WTC11 (cell line): ENCODE measurements at regions not wholly inside any gene's neighbourhood (a gene's known extent, or its start where the extent isn't known, plus 50 kb on each side); places are given as distances from the start of the nearest gene placed in this dataset.

ENCODE experiments used
- ATAC-seq: fragments of 200-7000 bp; cut with Tn5 transposase; 2 replicates; pipeline ENCODE4 v1.10.0; 2021; ENCODE audit warnings: mild to moderate bottlenecking, moderate library complexity
- CTCF ChIA-PET: fragments of 300-600 bp; sonication (Branson Sonifier 250); formaldehyde crosslinking; loops from one replicate; lab custom pipeline; 2021; ENCODE audit warnings: antibody characterized with exemption; lab: Charles Lee
- POLR2A ChIA-PET: fragments of 350-600 bp; sonication (Branson Sonifier 250); formaldehyde crosslinking; loops from one replicate; lab custom pipeline; 2021; ENCODE audit warnings: antibody characterized with exemption; lab: Charles Lee
- DNase-seq: peaks from one replicate; pipeline ENCODE4 v3.0.0; 2021; ENCODE audit warnings: low spot score
- H3K27ac Mint-ChIP-seq: 2 replicates; pipeline ENCODE4 v1.8.0; 2021; ENCODE audit warnings: mixed read lengths
- H3K27me3 Mint-ChIP-seq: 2 replicates; pipeline ENCODE4 v1.8.0; 2021; ENCODE audit warnings: low read depth, mild to moderate bottlenecking, moderate library complexity, mixed read lengths
- H3K36me3 Mint-ChIP-seq: 2 replicates; pipeline ENCODE4 v1.8.0; 2021; ENCODE audit warnings: mixed read lengths
- H3K4me1 Mint-ChIP-seq: 2 replicates; pipeline ENCODE4 v1.8.0; 2022; ENCODE audit warnings: mixed read lengths
- H3K4me3 Mint-ChIP-seq: 2 replicates; pipeline ENCODE4 v1.8.0; 2021; ENCODE audit warnings: mild to moderate bottlenecking, moderate library complexity, mixed read lengths
- H3K9me3 Mint-ChIP-seq: 2 replicates; pipeline ENCODE4 v1.8.0; 2021; ENCODE audit warnings: mixed read lengths
- ATF1 ChIP-seq: sonication (generic); formaldehyde crosslinking; IDR thresholded peaks from 2 replicates; pipeline ENCODE4 v1.8.1; 2023; ENCODE audit warnings: mild to moderate bottlenecking, moderate library complexity, missing genetic modification reagents
- ETV6 ChIP-seq: sonication (generic); formaldehyde crosslinking; IDR thresholded peaks from 2 replicates; pipeline ENCODE4 v1.8.1; 2022; ENCODE audit warnings: mild to moderate bottlenecking, missing genetic modification reagents
- FOXP1 ChIP-seq: sonication (generic); formaldehyde crosslinking; IDR thresholded peaks from 2 replicates; pipeline ENCODE4 v1.8.0; 2022; ENCODE audit warnings: missing genetic modification reagents, mild to moderate bottlenecking, moderate library complexity, borderline replicate concordance
- GABPB1 ChIP-seq: sonication (generic); formaldehyde crosslinking; IDR thresholded peaks from 2 replicates; pipeline ENCODE4 v1.8.1; 2023; ENCODE audit warnings: mild to moderate bottlenecking, missing genetic modification reagents
- GRHL2 ChIP-seq: fragments of 250-450 bp; sonication (Bioruptor Pico); IDR thresholded peaks from 2 replicates; pipeline ENCODE4 v1.8.0; 2022; ENCODE audit warnings: mild to moderate bottlenecking, moderate library complexity; ENCODE audit not compliant: insufficient replicate concordance, severe bottlenecking
- KAT7 ChIP-seq: sonication (generic); formaldehyde crosslinking; IDR thresholded peaks from 2 replicates; pipeline ENCODE4 v1.8.1; 2023; ENCODE audit warnings: missing genetic modification reagents, mild to moderate bottlenecking, borderline replicate concordance
- MXD4 ChIP-seq: fragments of 250-450 bp; sonication (Bioruptor Pico); IDR thresholded peaks from 2 replicates; pipeline ENCODE4 v1.8.0; 2021; ENCODE audit warnings: mild to moderate bottlenecking, moderate library complexity, borderline replicate concordance
- NR2C2 ChIP-seq: sonication (generic); formaldehyde crosslinking; IDR thresholded peaks from 2 replicates; pipeline ENCODE4 v1.8.0; 2022; ENCODE audit warnings: mild to moderate bottlenecking, missing genetic modification reagents
- NR3C1 ChIP-seq: sonication (generic); formaldehyde crosslinking; conservative IDR thresholded peaks from 2 replicates; pipeline ENCODE4 v1.8.1; 2023; ENCODE audit warnings: low read depth, mild to moderate bottlenecking, missing genetic modification reagents
- RELA ChIP-seq: sonication (generic); formaldehyde crosslinking; IDR thresholded peaks from 2 replicates; pipeline ENCODE4 v1.8.1; 2022; ENCODE audit warnings: missing genetic modification reagents, mild to moderate bottlenecking, borderline replicate concordance
- SOX15 ChIP-seq: fragments of 250-450 bp; sonication (Bioruptor Pico); IDR thresholded peaks from 2 replicates; pipeline ENCODE4 v1.9.0; 2021; ENCODE audit warnings: mild to moderate bottlenecking
- TCF7 ChIP-seq: sonication (generic); formaldehyde crosslinking; IDR thresholded peaks from 2 replicates; pipeline ENCODE4 v1.8.0; 2022; ENCODE audit warnings: mild to moderate bottlenecking, low read depth, missing genetic modification reagents, moderate library complexity
- ZNF219 ChIP-seq: sonication (generic); formaldehyde crosslinking; IDR thresholded peaks from 2 replicates; pipeline ENCODE4 v1.8.0; 2023; ENCODE audit warnings: missing genetic modification reagents, mild to moderate bottlenecking, borderline replicate concordance
- ZNF317 ChIP-seq: sonication (generic); formaldehyde crosslinking; IDR thresholded peaks from 2 replicates; pipeline ENCODE4 v1.8.1; 2023; ENCODE audit warnings: low read depth, mild to moderate bottlenecking, moderate library complexity, missing genetic modification reagents, borderline replicate concordance
- ZNF423 ChIP-seq: fragments of 250-450 bp; sonication (Bioruptor Pico); IDR thresholded peaks from 2 replicates; pipeline ENCODE4 v2.1.2; 2022; ENCODE audit warnings: mild to moderate bottlenecking, moderate library complexity
- TF ChIP-seq, protein P1 (sequence below): sonication (generic); formaldehyde crosslinking; IDR thresholded peaks from 2 replicates; pipeline ENCODE4 v1.8.0; 2022; ENCODE audit warnings: mild to moderate bottlenecking, missing genetic modification reagents
- TF ChIP-seq, protein P2 (sequence below): fragments of 250-450 bp; sonication (Bioruptor Pico); conservative IDR thresholded peaks from 2 replicates; pipeline ENCODE4 v1.9.0; 2021; ENCODE audit warnings: mild to moderate bottlenecking
- TF ChIP-seq, protein P3 (sequence below): fragments of 200-600 bp; IDR thresholded peaks from 2 replicates; pipeline ENCODE4 v1.8.0; 2022; ENCODE audit warnings: antibody characterized with exemption
- TF ChIP-seq, protein P4 (sequence below): fragments of 250-450 bp; sonication (Bioruptor Pico); IDR thresholded peaks from 2 replicates; pipeline ENCODE4 v1.9.0; 2021; ENCODE audit warnings: mild to moderate bottlenecking
- TF ChIP-seq, protein P5 (sequence below): fragments of 250-450 bp; sonication (Bioruptor Pico); IDR thresholded peaks from 2 replicates; pipeline ENCODE4 v1.9.0; 2021; ENCODE audit warnings: mild to moderate bottlenecking
- TF ChIP-seq, protein P6 (sequence below): sonication (generic); formaldehyde crosslinking; IDR thresholded peaks from 2 replicates; pipeline ENCODE4 v1.8.1; 2022; ENCODE audit warnings: mild to moderate bottlenecking, missing genetic modification reagents, moderate library complexity, borderline replicate concordance
- TF ChIP-seq, protein P7 (sequence below): sonication (generic); formaldehyde crosslinking; IDR thresholded peaks from 2 replicates; pipeline ENCODE4 v1.8.0; 2022; ENCODE audit warnings: mild to moderate bottlenecking, missing genetic modification reagents

DNA sequence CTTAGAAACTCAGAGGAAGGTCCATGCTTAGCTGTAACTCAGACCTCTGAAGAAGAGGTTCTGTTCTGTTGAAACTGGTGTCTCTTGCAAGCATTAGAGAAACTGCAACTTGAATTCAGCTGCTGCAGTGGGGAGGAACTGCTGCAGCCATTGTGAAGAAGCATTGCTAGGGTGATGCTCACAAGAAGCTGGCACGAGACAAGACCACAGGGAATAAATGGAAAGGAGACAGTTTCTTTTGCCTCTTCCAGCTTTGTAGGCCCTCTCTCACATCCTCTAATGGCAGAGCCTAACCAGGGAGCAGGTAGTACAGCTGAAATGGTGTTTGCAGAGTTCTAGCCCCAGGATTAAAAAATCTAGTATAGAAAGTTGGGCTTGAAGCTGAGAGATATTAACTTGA is 148.0 kb upstream of the DMAC1 start:
- Mint-ChIP-seq H3K27ac (no peak overlapping the region), H3K9me3 (no peaks in the 10 kb centered on the region), H3K4me3 (no peak overlapping the region), H3K36me3 (no peaks in the 10 kb centered on the region), H3K27me3 (no peaks in the 10 kb centered on the region), H3K4me1 (no peaks in the 10 kb centered on the region)
- POLR2A ChIA-PET = no interaction called here
- TF ChIP-seq ATF1 (CRISPR knock-in tag) = no peak
- TF ChIP-seq, protein P1, sequence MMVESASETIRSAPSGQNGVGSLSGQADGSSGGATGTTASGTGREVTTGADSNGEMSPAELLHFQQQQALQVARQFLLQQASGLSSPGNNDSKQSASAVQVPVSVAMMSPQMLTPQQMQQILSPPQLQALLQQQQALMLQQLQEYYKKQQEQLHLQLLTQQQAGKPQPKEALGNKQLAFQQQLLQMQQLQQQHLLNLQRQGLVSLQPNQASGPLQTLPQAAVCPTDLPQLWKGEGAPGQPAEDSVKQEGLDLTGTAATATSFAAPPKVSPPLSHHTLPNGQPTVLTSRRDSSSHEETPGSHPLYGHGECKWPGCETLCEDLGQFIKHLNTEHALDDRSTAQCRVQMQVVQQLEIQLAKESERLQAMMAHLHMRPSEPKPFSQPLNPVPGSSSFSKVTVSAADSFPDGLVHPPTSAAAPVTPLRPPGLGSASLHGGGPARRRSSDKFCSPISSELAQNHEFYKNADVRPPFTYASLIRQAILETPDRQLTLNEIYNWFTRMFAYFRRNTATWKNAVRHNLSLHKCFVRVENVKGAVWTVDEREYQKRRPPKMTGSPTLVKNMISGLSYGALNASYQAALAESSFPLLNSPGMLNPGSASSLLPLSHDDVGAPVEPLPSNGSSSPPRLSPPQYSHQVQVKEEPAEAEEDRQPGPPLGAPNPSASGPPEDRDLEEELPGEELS = no peak
- TF ChIP-seq, protein P2, sequence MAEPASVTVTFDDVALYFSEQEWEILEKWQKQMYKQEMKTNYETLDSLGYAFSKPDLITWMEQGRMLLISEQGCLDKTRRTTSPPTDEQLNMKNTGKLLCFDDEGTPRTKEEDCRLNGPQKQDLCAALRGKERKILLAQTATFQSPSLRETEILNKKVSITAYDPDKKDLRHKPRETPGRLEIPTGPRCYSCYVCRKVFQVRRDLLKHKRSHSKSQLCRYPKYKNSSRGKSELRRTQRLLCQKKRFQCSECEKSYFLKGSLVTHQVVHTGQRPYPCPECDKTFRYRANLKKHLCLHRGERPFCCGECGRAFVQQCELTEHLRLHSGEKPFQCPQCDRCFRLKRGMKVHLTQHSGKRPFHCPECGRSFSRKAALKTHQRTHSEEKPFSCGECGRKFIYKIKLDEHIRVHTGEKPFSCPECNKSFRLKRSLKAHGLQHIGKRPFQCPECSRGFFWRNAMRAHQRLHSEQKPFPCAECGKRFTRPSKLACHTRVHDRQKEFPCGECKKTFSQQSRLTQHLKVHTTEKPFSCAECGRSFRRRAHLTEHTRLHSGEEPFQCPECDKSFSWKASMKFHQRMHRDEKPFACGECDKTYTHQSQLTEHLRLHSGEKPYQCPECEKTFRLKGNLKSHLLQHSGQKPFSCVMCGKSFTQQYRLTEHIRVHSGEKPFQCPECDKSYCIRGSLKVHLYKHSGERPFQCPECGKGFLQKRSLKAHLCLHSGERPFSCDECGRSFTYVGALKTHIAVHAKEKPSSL (CRISPR knock-in tag) = no peak
- CTCF ChIA-PET = no interaction called here
- ATAC-seq (no peak), DNase-seq (no peak)

DNA sequence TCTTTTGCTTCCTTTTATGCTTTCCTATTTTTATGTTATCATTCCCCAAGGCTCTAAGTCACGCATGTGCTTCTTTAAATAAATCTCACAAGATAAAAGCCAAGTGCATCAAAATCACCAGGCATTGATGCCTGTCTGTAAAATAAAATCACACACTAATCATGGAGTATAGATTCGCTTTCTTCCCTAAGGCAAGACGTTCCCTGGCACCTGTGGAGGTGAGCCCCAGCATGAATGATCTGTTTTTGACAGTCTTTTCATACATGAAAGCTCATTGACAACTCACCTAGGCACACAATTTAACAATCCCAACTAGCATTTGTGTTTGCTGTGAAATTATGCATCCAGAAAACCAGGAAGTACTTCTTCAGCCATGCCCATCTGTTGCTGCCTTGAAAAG is 146.9 kb upstream of the DMAC1 start:
- H3K4me3 Mint-ChIP-seq = no peak overlapping the region
- ChIA-PET CTCF (no interaction called here), POLR2A (no interaction called here)
- H3K4me1 Mint-ChIP-seq = no peaks in the 10 kb centered on the region
- DNase-seq (no peak), ATAC-seq (no peak)
- no peak overlapping the region for H3K27ac Mint-ChIP-seq
- H3K27me3 Mint-ChIP-seq = no peaks in the 10 kb centered on the region
- H3K36me3 Mint-ChIP-seq = no peaks in the 10 kb centered on the region
- TF ChIP-seq, protein P3, sequence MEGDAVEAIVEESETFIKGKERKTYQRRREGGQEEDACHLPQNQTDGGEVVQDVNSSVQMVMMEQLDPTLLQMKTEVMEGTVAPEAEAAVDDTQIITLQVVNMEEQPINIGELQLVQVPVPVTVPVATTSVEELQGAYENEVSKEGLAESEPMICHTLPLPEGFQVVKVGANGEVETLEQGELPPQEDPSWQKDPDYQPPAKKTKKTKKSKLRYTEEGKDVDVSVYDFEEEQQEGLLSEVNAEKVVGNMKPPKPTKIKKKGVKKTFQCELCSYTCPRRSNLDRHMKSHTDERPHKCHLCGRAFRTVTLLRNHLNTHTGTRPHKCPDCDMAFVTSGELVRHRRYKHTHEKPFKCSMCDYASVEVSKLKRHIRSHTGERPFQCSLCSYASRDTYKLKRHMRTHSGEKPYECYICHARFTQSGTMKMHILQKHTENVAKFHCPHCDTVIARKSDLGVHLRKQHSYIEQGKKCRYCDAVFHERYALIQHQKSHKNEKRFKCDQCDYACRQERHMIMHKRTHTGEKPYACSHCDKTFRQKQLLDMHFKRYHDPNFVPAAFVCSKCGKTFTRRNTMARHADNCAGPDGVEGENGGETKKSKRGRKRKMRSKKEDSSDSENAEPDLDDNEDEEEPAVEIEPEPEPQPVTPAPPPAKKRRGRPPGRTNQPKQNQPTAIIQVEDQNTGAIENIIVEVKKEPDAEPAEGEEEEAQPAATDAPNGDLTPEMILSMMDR = no peak
- TF ChIP-seq MXD4 (CRISPR knock-in tag) = no peak
- TF ChIP-seq KAT7 = no peak
- no peak for TF ChIP-seq GRHL2 (CRISPR knock-in tag)
- TF ChIP-seq, protein P4, sequence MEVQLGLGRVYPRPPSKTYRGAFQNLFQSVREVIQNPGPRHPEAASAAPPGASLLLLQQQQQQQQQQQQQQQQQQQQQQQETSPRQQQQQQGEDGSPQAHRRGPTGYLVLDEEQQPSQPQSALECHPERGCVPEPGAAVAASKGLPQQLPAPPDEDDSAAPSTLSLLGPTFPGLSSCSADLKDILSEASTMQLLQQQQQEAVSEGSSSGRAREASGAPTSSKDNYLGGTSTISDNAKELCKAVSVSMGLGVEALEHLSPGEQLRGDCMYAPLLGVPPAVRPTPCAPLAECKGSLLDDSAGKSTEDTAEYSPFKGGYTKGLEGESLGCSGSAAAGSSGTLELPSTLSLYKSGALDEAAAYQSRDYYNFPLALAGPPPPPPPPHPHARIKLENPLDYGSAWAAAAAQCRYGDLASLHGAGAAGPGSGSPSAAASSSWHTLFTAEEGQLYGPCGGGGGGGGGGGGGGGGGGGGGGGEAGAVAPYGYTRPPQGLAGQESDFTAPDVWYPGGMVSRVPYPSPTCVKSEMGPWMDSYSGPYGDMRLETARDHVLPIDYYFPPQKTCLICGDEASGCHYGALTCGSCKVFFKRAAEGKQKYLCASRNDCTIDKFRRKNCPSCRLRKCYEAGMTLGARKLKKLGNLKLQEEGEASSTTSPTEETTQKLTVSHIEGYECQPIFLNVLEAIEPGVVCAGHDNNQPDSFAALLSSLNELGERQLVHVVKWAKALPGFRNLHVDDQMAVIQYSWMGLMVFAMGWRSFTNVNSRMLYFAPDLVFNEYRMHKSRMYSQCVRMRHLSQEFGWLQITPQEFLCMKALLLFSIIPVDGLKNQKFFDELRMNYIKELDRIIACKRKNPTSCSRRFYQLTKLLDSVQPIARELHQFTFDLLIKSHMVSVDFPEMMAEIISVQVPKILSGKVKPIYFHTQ = no peak
- no peak for TF ChIP-seq ETV6
- TF ChIP-seq, protein P5, sequence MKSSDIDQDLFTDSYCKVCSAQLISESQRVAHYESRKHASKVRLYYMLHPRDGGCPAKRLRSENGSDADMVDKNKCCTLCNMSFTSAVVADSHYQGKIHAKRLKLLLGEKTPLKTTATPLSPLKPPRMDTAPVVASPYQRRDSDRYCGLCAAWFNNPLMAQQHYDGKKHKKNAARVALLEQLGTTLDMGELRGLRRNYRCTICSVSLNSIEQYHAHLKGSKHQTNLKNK = no peak
- TF ChIP-seq NR3C1 (CRISPR knock-in tag) = no peak
- TF ChIP-seq ZNF317 (CRISPR knock-in tag) = no peak
- TF ChIP-seq RELA (CRISPR knock-in tag) = no peak
- TF ChIP-seq TCF7 (CRISPR knock-in tag) = no peak
- no peak for TF ChIP-seq ZNF219
- TF ChIP-seq GABPB1 = no peak
- TF ChIP-seq FOXP1 (CRISPR knock-in tag) = no peak
- TF ChIP-seq NR2C2 (CRISPR knock-in tag) = no peak
- TF ChIP-seq ZNF423 (CRISPR knock-in tag) = no peak
- TF ChIP-seq, protein P6, sequence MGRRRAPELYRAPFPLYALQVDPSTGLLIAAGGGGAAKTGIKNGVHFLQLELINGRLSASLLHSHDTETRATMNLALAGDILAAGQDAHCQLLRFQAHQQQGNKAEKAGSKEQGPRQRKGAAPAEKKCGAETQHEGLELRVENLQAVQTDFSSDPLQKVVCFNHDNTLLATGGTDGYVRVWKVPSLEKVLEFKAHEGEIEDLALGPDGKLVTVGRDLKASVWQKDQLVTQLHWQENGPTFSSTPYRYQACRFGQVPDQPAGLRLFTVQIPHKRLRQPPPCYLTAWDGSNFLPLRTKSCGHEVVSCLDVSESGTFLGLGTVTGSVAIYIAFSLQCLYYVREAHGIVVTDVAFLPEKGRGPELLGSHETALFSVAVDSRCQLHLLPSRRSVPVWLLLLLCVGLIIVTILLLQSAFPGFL (CRISPR knock-in tag) = no peak
- TF ChIP-seq, protein P7, sequence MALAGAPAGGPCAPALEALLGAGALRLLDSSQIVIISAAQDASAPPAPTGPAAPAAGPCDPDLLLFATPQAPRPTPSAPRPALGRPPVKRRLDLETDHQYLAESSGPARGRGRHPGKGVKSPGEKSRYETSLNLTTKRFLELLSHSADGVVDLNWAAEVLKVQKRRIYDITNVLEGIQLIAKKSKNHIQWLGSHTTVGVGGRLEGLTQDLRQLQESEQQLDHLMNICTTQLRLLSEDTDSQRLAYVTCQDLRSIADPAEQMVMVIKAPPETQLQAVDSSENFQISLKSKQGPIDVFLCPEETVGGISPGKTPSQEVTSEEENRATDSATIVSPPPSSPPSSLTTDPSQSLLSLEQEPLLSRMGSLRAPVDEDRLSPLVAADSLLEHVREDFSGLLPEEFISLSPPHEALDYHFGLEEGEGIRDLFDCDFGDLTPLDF (CRISPR knock-in tag) = no peak
- no peak for TF ChIP-seq SOX15 (CRISPR knock-in tag)
- H3K9me3 Mint-ChIP-seq = no peaks in the 10 kb centered on the region
